ENCODE measurements at regions not wholly inside any gene's neighbourhood (a gene's known extent, or its start where the extent isn't known, plus 50 kb on each side); places are given as distances from the start of the nearest gene placed in this dataset.

DNA sequence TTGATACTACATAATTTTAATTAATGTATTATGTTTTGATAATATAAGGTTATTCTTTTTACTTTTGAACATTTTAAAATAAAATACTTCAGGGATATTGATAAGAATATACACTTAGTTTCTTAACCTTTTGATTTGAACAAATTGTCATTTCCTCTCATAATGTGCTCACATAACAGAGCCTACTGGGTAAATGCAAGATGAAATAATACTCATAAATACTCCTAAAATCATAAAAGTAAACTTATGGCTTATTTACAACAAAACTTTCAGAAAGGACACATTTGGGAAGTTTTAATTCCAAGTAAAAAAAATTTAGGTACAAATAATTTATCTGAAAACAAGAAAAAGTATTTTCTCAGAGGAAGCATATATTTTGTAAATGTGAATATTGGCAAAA is 101.6 kb upstream of the ABCB5 start:
- TF ChIP-seq, protein P1, sequence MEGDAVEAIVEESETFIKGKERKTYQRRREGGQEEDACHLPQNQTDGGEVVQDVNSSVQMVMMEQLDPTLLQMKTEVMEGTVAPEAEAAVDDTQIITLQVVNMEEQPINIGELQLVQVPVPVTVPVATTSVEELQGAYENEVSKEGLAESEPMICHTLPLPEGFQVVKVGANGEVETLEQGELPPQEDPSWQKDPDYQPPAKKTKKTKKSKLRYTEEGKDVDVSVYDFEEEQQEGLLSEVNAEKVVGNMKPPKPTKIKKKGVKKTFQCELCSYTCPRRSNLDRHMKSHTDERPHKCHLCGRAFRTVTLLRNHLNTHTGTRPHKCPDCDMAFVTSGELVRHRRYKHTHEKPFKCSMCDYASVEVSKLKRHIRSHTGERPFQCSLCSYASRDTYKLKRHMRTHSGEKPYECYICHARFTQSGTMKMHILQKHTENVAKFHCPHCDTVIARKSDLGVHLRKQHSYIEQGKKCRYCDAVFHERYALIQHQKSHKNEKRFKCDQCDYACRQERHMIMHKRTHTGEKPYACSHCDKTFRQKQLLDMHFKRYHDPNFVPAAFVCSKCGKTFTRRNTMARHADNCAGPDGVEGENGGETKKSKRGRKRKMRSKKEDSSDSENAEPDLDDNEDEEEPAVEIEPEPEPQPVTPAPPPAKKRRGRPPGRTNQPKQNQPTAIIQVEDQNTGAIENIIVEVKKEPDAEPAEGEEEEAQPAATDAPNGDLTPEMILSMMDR (IDR thresholded peaks at IDR 0.05; ENCODE audit: insufficient read depth, low read depth, low read length, missing control alignments): no peak

DNA sequence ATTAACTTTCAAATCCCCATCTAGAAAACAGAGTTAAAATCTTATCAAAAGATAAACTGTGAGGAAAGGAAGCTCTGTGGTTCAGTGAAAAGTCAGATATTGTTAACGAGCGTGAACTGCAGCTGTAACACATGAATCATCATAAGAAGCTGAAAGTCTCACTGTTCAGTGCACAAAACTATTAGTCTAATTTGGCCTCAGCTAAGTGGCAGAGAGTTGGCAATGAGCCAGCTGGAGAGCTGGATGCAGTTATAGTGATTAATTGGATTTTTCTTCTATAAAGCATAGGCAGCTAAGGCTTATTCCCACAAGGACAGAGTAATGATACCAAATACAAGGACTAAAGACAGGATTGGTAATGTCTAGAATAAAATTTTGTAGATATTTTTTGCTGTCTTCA is 101.1 kb upstream of the ABCB5 start:
- TF ChIP-seq, protein P1 (IDR thresholded peaks at IDR 0.05; ENCODE audit: insufficient read depth, low read depth, low read length, missing control alignments): no peak
- no peak overlapping the region for H3K4me3 ChIP-seq (ENCODE audit: low read depth, low read length)
- DNase-seq (ENCODE audit: low read depth): no peak

More for the DNA sequence above, 101.6 kb upstream of the ABCB5 start:
- no peak overlapping the region for H3K4me3 ChIP-seq (ENCODE audit: low read depth, low read length)
- no peak for DNase-seq (ENCODE audit: low read depth)

DNA sequence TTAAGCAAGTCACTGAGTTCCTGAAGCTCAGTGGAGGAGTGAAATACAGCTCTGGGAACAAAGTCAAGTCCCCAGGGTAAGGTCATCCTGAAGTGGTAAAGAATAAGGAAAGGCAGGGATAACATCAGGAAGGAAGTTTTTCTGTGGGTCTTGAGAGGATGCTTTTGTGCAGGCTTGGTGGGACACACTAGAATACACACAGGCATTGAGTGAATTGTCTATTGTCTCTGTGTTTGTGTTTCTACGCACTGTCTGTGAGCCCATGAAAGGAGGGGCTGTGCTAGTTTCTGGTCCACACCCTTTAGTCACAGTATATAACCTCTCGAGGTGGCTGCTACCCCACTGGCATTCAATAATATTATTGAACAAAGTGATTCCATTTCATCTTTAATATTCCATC is 95.8 kb upstream of the ABCB5 start:
- no peak for DNase-seq (ENCODE audit: low read depth)
- TF ChIP-seq, protein P1 (IDR thresholded peaks at IDR 0.05; ENCODE audit: insufficient read depth, low read depth, low read length, missing control alignments): no peak
- no peak overlapping the region for H3K4me3 ChIP-seq (ENCODE audit: low read depth, low read length)

DNA sequence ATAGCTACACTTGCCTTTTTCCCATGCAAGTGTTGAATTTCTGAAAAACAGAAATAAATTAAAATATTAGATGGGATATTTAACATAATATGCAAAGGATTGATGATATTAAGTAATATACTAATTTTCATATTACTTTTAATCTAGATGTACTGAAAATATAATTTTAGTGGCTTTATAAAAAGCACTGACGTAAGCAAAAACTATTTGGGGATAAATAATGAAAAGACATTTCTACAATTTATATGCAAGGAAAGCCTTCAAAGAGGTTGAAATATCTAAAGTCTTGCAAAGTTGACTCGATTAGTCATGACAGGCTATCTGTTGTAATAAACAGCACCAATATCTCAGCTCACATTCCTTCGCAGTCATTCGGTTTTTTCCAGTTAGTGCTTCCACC is 94.9 kb upstream of the ABCB5 start:
- TF ChIP-seq, protein P1 (IDR thresholded peaks at IDR 0.05; ENCODE audit: insufficient read depth, low read depth, low read length, missing control alignments): no peak
- DNase-seq (ENCODE audit: low read depth): no peak
- H3K4me3 ChIP-seq (ENCODE audit: low read depth, low read length): no peak overlapping the region

DNA sequence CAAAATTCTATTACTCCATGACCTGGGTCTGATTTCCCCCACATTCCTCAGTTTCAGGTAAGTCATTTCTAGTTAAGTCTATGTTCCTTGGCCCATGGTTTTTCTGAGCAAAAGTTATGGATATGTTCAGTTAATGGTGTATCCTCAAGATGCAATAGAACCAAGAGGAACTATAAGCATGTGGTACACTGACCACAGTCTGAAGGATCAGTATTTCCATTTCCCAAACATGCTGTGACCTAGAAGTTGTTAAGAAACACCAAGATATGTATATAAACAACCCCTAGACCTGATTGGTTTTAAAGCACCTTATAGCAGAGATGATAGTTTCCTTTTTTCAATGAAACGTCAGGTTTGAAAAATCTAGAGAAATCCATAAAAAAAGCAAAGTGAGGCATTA is 94.2 kb upstream of the ABCB5 start:
- DNase-seq (ENCODE audit: low read depth): no peak
- TF ChIP-seq, protein P1 (IDR thresholded peaks at IDR 0.05; ENCODE audit: insufficient read depth, low read depth, low read length, missing control alignments): no peak
- no peak overlapping the region for H3K4me3 ChIP-seq (ENCODE audit: low read depth, low read length)

DNA sequence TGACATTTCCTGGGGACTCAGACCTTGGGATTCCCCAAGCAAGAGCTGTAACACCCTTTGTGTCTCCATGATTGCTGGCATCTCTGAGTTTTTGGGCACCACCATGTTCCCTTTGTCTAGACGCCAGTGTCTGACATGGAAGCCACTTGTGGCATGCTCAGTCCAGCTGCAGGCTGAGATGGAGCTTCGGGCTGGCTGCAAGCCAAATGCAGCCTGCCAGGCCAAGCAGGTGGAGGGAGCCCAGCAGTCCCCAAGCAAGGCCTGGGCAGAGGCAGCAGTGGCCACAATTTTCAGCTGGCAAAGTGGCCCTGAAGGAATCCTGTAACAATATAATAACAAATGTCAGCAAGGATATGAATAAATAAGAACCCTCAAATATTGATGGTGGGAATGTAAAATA is 86.2 kb upstream of the ABCB5 start:
- TF ChIP-seq, protein P1 (IDR thresholded peaks at IDR 0.05; ENCODE audit: insufficient read depth, low read depth, low read length, missing control alignments): no peak
- no peak overlapping the region for H3K4me3 ChIP-seq (ENCODE audit: low read depth, low read length)

DNA sequence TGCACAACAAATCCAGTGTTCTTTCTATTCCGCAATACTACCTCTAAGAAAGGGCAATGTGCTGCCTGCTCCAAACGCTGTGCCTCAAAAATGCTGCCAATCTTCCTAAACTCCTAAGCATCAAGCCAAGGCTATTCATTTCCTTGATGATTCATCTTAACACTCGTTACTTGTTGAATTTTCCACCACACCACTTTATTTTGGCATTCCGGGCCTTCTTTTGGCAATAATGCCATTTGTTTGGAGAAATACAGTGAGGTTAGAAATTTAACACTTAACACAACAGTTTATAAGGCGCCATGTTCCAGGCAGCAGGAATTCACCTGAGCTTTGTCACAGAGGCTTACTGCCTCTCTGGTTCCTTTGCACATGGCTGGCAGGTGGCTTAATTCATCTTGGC is 82.6 kb upstream of the ABCB5 start:
- no peak overlapping the region for H3K4me3 ChIP-seq (ENCODE audit: low read depth, low read length)
- DNase-seq (ENCODE audit: low read depth): no peak
- TF ChIP-seq, protein P1 (IDR thresholded peaks at IDR 0.05; ENCODE audit: insufficient read depth, low read depth, low read length, missing control alignments): no peak

More for the DNA sequence above, 86.2 kb upstream of the ABCB5 start:
- DNase-seq (ENCODE audit: low read depth): no peak
